ENCODE measurements at regions not wholly inside any gene's neighbourhood (a gene's known extent, or its start where the extent isn't known, plus 50 kb on each side); places are given as distances from the start of the nearest gene placed in this dataset.

GRCh38 chr17:79396696-79397095, 214.2 kb downstream of the RBFOX3 start:
- TF ChIP-seq CTCF (IDR thresholded peaks at IDR 0.05), result no peak
- TF ChIP-seq POLR2A (IDR thresholded peaks at IDR 0.05), result no peak
